ENCODE measurements at regions not wholly inside any gene's neighbourhood (a gene's known extent, or its start where the extent isn't known, plus 50 kb on each side); places are given as distances from the start of the nearest gene placed in this dataset.

DNA sequence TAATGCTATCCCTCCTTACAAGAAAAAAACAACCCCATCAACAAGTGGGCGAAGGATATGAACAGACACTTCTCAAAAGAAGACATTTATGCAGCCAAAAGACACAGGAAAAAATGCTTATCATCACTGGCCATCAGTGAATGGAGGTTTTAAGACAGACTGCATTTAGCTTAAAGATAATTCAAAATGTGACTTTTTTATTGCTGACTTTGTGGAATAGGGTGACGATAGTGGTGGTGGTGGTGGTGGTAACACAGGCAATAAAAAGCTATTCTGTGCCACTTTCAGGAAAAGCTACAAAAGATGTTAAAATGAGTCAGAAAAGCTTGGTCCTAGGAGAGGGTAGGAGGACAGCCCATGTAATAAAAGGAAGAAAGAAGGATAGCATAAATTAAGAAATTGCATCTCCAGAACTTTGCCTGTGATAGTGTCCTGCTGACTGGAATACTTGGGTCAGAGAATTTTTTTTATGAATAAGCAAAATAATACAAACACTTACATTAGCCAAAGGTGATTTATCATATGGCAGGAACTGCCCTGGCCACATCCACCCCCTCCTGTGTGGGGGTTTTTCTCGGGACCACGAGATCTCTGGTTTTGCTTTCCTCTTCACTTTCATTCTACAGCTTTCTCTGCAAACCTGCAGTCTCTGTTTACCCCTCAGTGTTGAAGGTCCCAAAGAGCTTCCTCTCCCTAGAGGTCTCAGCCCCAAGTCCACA, 186.7 kb downstream of the DRD1 start:
- TF ChIP-seq, protein P1, sequence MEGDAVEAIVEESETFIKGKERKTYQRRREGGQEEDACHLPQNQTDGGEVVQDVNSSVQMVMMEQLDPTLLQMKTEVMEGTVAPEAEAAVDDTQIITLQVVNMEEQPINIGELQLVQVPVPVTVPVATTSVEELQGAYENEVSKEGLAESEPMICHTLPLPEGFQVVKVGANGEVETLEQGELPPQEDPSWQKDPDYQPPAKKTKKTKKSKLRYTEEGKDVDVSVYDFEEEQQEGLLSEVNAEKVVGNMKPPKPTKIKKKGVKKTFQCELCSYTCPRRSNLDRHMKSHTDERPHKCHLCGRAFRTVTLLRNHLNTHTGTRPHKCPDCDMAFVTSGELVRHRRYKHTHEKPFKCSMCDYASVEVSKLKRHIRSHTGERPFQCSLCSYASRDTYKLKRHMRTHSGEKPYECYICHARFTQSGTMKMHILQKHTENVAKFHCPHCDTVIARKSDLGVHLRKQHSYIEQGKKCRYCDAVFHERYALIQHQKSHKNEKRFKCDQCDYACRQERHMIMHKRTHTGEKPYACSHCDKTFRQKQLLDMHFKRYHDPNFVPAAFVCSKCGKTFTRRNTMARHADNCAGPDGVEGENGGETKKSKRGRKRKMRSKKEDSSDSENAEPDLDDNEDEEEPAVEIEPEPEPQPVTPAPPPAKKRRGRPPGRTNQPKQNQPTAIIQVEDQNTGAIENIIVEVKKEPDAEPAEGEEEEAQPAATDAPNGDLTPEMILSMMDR (IDR thresholded peaks at IDR 0.05) = no peak
- no peak for TF ChIP-seq POLR2A (IDR thresholded peaks at IDR 0.05)

Measured in Peyer's patch (tissue), 4 donors.